ENCODE measurements at regions not wholly inside any gene's neighbourhood (a gene's known extent, or its start where the extent isn't known, plus 50 kb on each side); places are given as distances from the start of the nearest gene placed in this dataset.

DNA sequence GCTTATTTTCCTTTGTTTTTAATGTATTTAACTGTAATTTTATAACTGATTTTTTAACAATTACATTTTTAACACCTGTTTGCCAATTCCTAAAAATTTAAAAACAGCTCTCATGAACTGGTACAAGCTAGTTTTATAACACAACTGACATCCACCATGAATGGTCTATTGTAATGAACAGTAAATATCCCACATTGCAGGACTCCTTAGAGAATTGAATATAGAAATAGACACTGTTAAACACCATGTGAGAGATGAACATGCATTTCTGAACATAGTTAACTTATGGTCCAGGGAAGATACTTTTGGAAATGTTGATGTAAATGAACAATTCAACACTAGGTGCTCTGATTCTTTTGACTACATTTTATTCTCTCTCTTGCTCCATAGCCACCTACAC is 195.1 kb upstream of the GMDS start:
- no peak for TF ChIP-seq POLR2A (IDR thresholded peaks at IDR 0.05)
- TF ChIP-seq POLR2AphosphoS5 (IDR thresholded peaks at IDR 0.05) = no peak
